Aorta (tissue), 5 donors: ENCODE measurements at regions not wholly inside any gene's neighbourhood (a gene's known extent, or its start where the extent isn't known, plus 50 kb on each side); places are given as distances from the start of the nearest gene placed in this dataset.
"Not testable (repeated sequence)": the region's sequence is repeated elsewhere in the genome, so short reads cannot be mapped to it uniquely, and the experiment has no call there.

Experiments
- ATAC-seq: fragments of 200-7000 bp; cut with Tn5 transposase; one replicate; pipeline ENCODE4 v1.9.1; 2022; ENCODE audit warnings: moderate library complexity; ENCODE audit not compliant: low FRiP score
- DNase-seq, 2 donors: peaks; one replicate each; pipeline ENCODE4 v3.0.0-alpha.2; 2020
- H3K27ac ChIP-seq, 2 donors: one replicate each; pipeline ENCODE4 v1.5.1; 2013; ENCODE audit warnings: low read length in 2 of 2, mild to moderate bottlenecking in 2 of 2, moderate library complexity in 2 of 2, control low read depth in 1 of 2, inconsistent platforms in 1 of 2, low read depth in 1 of 2
- H3K27me3 ChIP-seq, 2 donors: one replicate each; pipeline ENCODE4 v1.6.1; 2013; ENCODE audit warnings: control low read depth in 1 of 2, low read length in 1 of 2, mild to moderate bottlenecking in 1 of 2, moderate library complexity in 1 of 2; ENCODE audit not compliant: insufficient read depth in 2 of 2, control insufficient read depth in 1 of 2
- H3K36me3 ChIP-seq, 2 donors: one replicate each; pipeline ENCODE4 v1.6.1; 2013; ENCODE audit warnings: control low read depth in 1 of 2, low read length in 1 of 2, mild to moderate bottlenecking in 1 of 2; ENCODE audit not compliant: insufficient read depth in 2 of 2, control insufficient read depth in 1 of 2
- H3K4me1 ChIP-seq, 2 donors: one replicate each; pipeline ENCODE4 v1.6.1; 2013; ENCODE audit warnings: low read length in 2 of 2, control low read depth in 1 of 2, mild to moderate bottlenecking in 1 of 2, moderate library complexity in 1 of 2; ENCODE audit not compliant: insufficient read depth in 2 of 2, control insufficient read depth in 1 of 2
- H3K4me3 ChIP-seq, 2 donors: one replicate each; pipeline ENCODE4 v1.5.1; 2013; ENCODE audit warnings: low read length in 2 of 2, control low read depth in 1 of 2, mild to moderate bottlenecking in 1 of 2
- H3K9me3 ChIP-seq: one replicate; pipeline ENCODE4 v1.6.1; 2013; ENCODE audit warnings: mild to moderate bottlenecking, low read length; ENCODE audit not compliant: control insufficient read depth
- WGBS, 2 donors: extraction: QIAGEN DNeasy Blood & Tissue Kit; methylation state at CpG; one replicate each; pipeline ENCODE4 v1.1.7; 2013; 5-methylcytosine and 5-hydroxymethylcytosine counted together
- intact Hi-C, 2 donors: fragments of 100-400 bp; cut with DNase I; formaldehyde crosslinking; loops; one replicate each; pipeline versions ENCODE4 v1.14.2 to v1.15.0; 2022
- donor health status: healthy with polysubstance abuse.
- donor health status: Bipolar disorder and iron deficiency.
- donor health status: DM: no; HTN: no; CAD: no.
- donor health status: DM: no; HTN: no; CAD: no.
- donor health status: DM: yes; HTN: yes; CAD: no.

- H3K36me3 ChIP-seq, H3K4me1 ChIP-seq, DNase-seq, H3K27me3 ChIP-seq, ATAC-seq, intact Hi-C loops, H3K27ac ChIP-seq, H3K9me3 ChIP-seq, H3K4me3 ChIP-seq: not testable (repeated sequence)
- WGBS, 2 donors, result 63 to 77% methylated on average over 11 to 13 of the region's 13 CpGs
Measured at GRCh38 chr4:156367502-156367901, 413.8 kb upstream of the CTSO start.

- no peaks in the 10 kb centered on the region for H3K27me3 ChIP-seq
- DNase-seq (no peak), ATAC-seq (no peak)
- no peaks in the 10 kb centered on the region for H3K4me1 ChIP-seq
- intact Hi-C loops, result no loop called here
- H3K36me3 ChIP-seq, result no peaks in the 10 kb centered on the region
- H3K4me3 ChIP-seq, result no peak overlapping the region
- WGBS, 2 donors, result 50 to 57% methylated on average over 2 of the region's 2 CpGs
- no peaks in the 10 kb centered on the region for H3K9me3 ChIP-seq
- H3K27ac ChIP-seq, result no peak overlapping the region
Measured at GRCh38 chr4:156362581-156362980, 408.9 kb upstream of the CTSO start.

GRCh38 chr4:156347412-156348075 lies 393.9 kb upstream of the CTSO start:
- Histone ChIP-seq H3K36me3 (no peaks in the 10 kb centered on the region), H3K4me1 (peaks cover 0 to 4% of the 10 kb centered on the region in 2 donors), H3K4me3 (no peak overlapping the region), H3K27me3 (no peaks in the 10 kb centered on the region), H3K9me3 (no peaks in the 10 kb centered on the region), H3K27ac (no peak overlapping the region)
- ATAC-seq (no peak), DNase-seq (no peak)
- intact Hi-C loops, result no loop called here

GRCh38 chr4:156346959-156347385 lies 393.3 kb upstream of the CTSO start:
- Histone ChIP-seq H3K4me1 (peaks cover 0 to 4% of the 10 kb centered on the region in 2 donors), H3K27ac (no peak overlapping the region), H3K9me3 (no peaks in the 10 kb centered on the region), H3K36me3 (no peaks in the 10 kb centered on the region), H3K4me3 (no peak overlapping the region), H3K27me3 (no peaks in the 10 kb centered on the region)
- intact Hi-C loops, result no loop called here
- ATAC-seq, result no peak
- DNase-seq, result no peak

GRCh38 chr4:156344397-156344796 lies 390.7 kb upstream of the CTSO start:
- H3K27ac ChIP-seq, result no peak overlapping the region
- H3K4me1 ChIP-seq, result peaks cover 0 to 4% of the 10 kb centered on the region in 2 donors
- ATAC-seq, result no peak
- no peak overlapping the region for H3K4me3 ChIP-seq
- no peaks in the 10 kb centered on the region for H3K36me3 ChIP-seq
- intact Hi-C loops, result no loop called here
- no peak for DNase-seq
- H3K9me3 ChIP-seq, result no peaks in the 10 kb centered on the region
- no peaks in the 10 kb centered on the region for H3K27me3 ChIP-seq
- WGBS, 2 donors, result 56 to 62% methylated on average over 1 of the region's 1 CpG

GRCh38 chr4:156336511-156336910 lies 382.8 kb upstream of the CTSO start:
- no peak overlapping the region for H3K27ac ChIP-seq
- no peaks in the 10 kb centered on the region for H3K4me1 ChIP-seq
- H3K4me3 ChIP-seq, result no peak overlapping the region
- intact Hi-C loops, result no loop called here
- H3K36me3 ChIP-seq, result no peaks in the 10 kb centered on the region
- no peak for DNase-seq
- no peak for ATAC-seq
- no peaks in the 10 kb centered on the region for H3K9me3 ChIP-seq
- 86 to 93% methylated on average over 1 of the region's 1 CpG for WGBS, 2 donors
- no peaks in the 10 kb centered on the region for H3K27me3 ChIP-seq

- Histone ChIP-seq H3K9me3 (no peaks in the 10 kb centered on the region), H3K4me1 (no peaks in the 10 kb centered on the region), H3K4me3 (no peak overlapping the region), H3K36me3 (no peaks in the 10 kb centered on the region), H3K27ac (no peak overlapping the region), H3K27me3 (no peaks in the 10 kb centered on the region)
- intact Hi-C loops, result no loop called here
- WGBS, 2 donors, result 85 to 95% methylated on average over 1 of the region's 1 CpG
- DNase-seq, result no peak
- no peak for ATAC-seq
Measured at GRCh38 chr4:156335721-156336120, 382.1 kb upstream of the CTSO start.

- Histone ChIP-seq H3K36me3 (no peaks in the 10 kb centered on the region), H3K27me3 (no peaks in the 10 kb centered on the region), H3K27ac (no peak overlapping the region), H3K4me3 (no peak overlapping the region), H3K9me3 (no peaks in the 10 kb centered on the region), H3K4me1 (no peaks in the 10 kb centered on the region)
- ATAC-seq, result no peak
- WGBS, 2 donors, result 80 to 87% methylated on average over 7 of the region's 7 CpGs
- DNase-seq, result no peak
- intact Hi-C loops, result no loop called here
Measured at GRCh38 chr4:156330436-156331031, 376.9 kb upstream of the CTSO start.

GRCh38 chr4:156329779-156330178 lies 376.1 kb upstream of the CTSO start:
- Histone ChIP-seq H3K9me3 (no peaks in the 10 kb centered on the region), H3K4me3 (no peak overlapping the region), H3K27ac (no peak overlapping the region), H3K4me1 (no peaks in the 10 kb centered on the region), H3K36me3 (no peaks in the 10 kb centered on the region), H3K27me3 (no peaks in the 10 kb centered on the region)
- DNase-seq, result no peak
- intact Hi-C loops, result no loop called here
- 51 to 60% methylated on average over 1 of the region's 1 CpG for WGBS, 2 donors
- no peak for ATAC-seq
